ENCODE measurements at regions not wholly inside any gene's neighbourhood (a gene's known extent, or its start where the extent isn't known, plus 50 kb on each side); places are given as distances from the start of the nearest gene placed in this dataset.

GRCh38 chr13:40121722-40122121, 466.3 kb downstream of the COG6 start:
- Histone ChIP-seq H3K36me3 (ENCODE audit: control insufficient read depth, insufficient read depth, low read length) (no peaks in the 10 kb centered on the region), H3K9me3 (ENCODE audit: control insufficient read depth, insufficient read depth, low read length) (no peaks in the 10 kb centered on the region), H3K27me3 (ENCODE audit: control insufficient read depth, insufficient read depth, low read length) (no peaks in the 10 kb centered on the region), H3K4me3 (ENCODE audit: low read depth, low read length) (no peak overlapping the region), H3K4me1 (ENCODE audit: control insufficient read depth, insufficient read depth, low read length) (no peaks in the 10 kb centered on the region), H3K27ac (ENCODE audit: low read depth, low read length) (no peak overlapping the region)
- no peak for DNase-seq (ENCODE audit: low read depth in 4 of 6, low spot score in 6 of 6)
- WGBS (ENCODE audit: insufficient coverage), result 100% methylated on average over 1 of the region's 2 CpGs

GRCh38 chr13:40123962-40124632, 468.6 kb downstream of the COG6 start:
- Histone ChIP-seq H3K36me3 (ENCODE audit: control insufficient read depth, insufficient read depth, low read length) (no peaks in the 10 kb centered on the region), H3K4me3 (ENCODE audit: low read depth, low read length) (no peak overlapping the region), H3K4me1 (ENCODE audit: control insufficient read depth, insufficient read depth, low read length) (no peaks in the 10 kb centered on the region), H3K27ac (ENCODE audit: low read depth, low read length) (no peak overlapping the region), H3K9me3 (ENCODE audit: control insufficient read depth, insufficient read depth, low read length) (no peaks in the 10 kb centered on the region), H3K27me3 (ENCODE audit: control insufficient read depth, insufficient read depth, low read length) (no peaks in the 10 kb centered on the region)
- peak in 2 of 6 donors; percentile 22 to 63 for DNase-seq (ENCODE audit: low read depth in 4 of 6, low spot score in 6 of 6)
- no CpG with 5 or more reads among the region's 2 CpGs for WGBS (ENCODE audit: insufficient coverage)

- Histone ChIP-seq H3K27me3 (ENCODE audit: control insufficient read depth, insufficient read depth, low read length) (no peaks in the 10 kb centered on the region), H3K36me3 (ENCODE audit: control insufficient read depth, insufficient read depth, low read length) (no peaks in the 10 kb centered on the region), H3K4me1 (ENCODE audit: control insufficient read depth, insufficient read depth, low read length) (no peaks in the 10 kb centered on the region), H3K4me3 (ENCODE audit: low read depth, low read length) (no peak overlapping the region), H3K27ac (ENCODE audit: low read depth, low read length) (no peak overlapping the region), H3K9me3 (ENCODE audit: control insufficient read depth, insufficient read depth, low read length) (no peaks in the 10 kb centered on the region)
- no CpG with 5 or more reads among the region's 2 CpGs for WGBS (ENCODE audit: insufficient coverage)
- peak in 1 of 6 donors; percentile 62 for DNase-seq (ENCODE audit: low read depth in 4 of 6, low spot score in 6 of 6)
Measured at GRCh38 chr13:40124633-40125015, 469.2 kb downstream of the COG6 start.

GRCh38 chr13:40125336-40125735, 469.9 kb downstream of the COG6 start:
- no peak overlapping the region for H3K4me3 ChIP-seq (ENCODE audit: low read depth, low read length)
- H3K9me3 ChIP-seq (ENCODE audit: control insufficient read depth, insufficient read depth, low read length), result no peaks in the 10 kb centered on the region
- H3K27me3 ChIP-seq (ENCODE audit: control insufficient read depth, insufficient read depth, low read length), result no peaks in the 10 kb centered on the region
- no peaks in the 10 kb centered on the region for H3K4me1 ChIP-seq (ENCODE audit: control insufficient read depth, insufficient read depth, low read length)
- H3K36me3 ChIP-seq (ENCODE audit: control insufficient read depth, insufficient read depth, low read length), result no peaks in the 10 kb centered on the region
- 94% methylated on average over 2 of the region's 3 CpGs for WGBS (ENCODE audit: insufficient coverage)
- DNase-seq (ENCODE audit: low read depth in 4 of 6, low spot score in 6 of 6), result no peak
- H3K27ac ChIP-seq (ENCODE audit: low read depth, low read length), result no peak overlapping the region

GRCh38 chr13:40126306-40127085, 471.0 kb downstream of the COG6 start:
- 92% methylated on average over 6 of the region's 7 CpGs for WGBS (ENCODE audit: insufficient coverage)
- DNase-seq (ENCODE audit: low read depth in 4 of 6, low spot score in 6 of 6), result peak in 1 of 6 donors; percentile 10
- no peaks in the 10 kb centered on the region for H3K27me3 ChIP-seq (ENCODE audit: control insufficient read depth, insufficient read depth, low read length)
- H3K27ac ChIP-seq (ENCODE audit: low read depth, low read length), result no peak overlapping the region
- H3K4me3 ChIP-seq (ENCODE audit: low read depth, low read length), result no peak overlapping the region
- no peaks in the 10 kb centered on the region for H3K9me3 ChIP-seq (ENCODE audit: control insufficient read depth, insufficient read depth, low read length)
- no peaks in the 10 kb centered on the region for H3K4me1 ChIP-seq (ENCODE audit: control insufficient read depth, insufficient read depth, low read length)
- H3K36me3 ChIP-seq (ENCODE audit: control insufficient read depth, insufficient read depth, low read length), result no peaks in the 10 kb centered on the region

- Histone ChIP-seq H3K27ac (ENCODE audit: low read depth, low read length) (no peak overlapping the region), H3K9me3 (ENCODE audit: control insufficient read depth, insufficient read depth, low read length) (no peaks in the 10 kb centered on the region), H3K27me3 (ENCODE audit: control insufficient read depth, insufficient read depth, low read length) (no peaks in the 10 kb centered on the region), H3K36me3 (ENCODE audit: control insufficient read depth, insufficient read depth, low read length) (no peaks in the 10 kb centered on the region), H3K4me3 (ENCODE audit: low read depth, low read length) (no peak overlapping the region), H3K4me1 (ENCODE audit: control insufficient read depth, insufficient read depth, low read length) (no peaks in the 10 kb centered on the region)
- no peak for DNase-seq (ENCODE audit: low read depth in 4 of 6, low spot score in 6 of 6)
Measured at GRCh38 chr13:40127476-40127875, 472.0 kb downstream of the COG6 start.

GRCh38 chr13:40127925-40128324, 472.5 kb downstream of the COG6 start:
- Histone ChIP-seq H3K27ac (ENCODE audit: low read depth, low read length) (no peak overlapping the region), H3K9me3 (ENCODE audit: control insufficient read depth, insufficient read depth, low read length) (no peaks in the 10 kb centered on the region), H3K4me1 (ENCODE audit: control insufficient read depth, insufficient read depth, low read length) (no peaks in the 10 kb centered on the region), H3K27me3 (ENCODE audit: control insufficient read depth, insufficient read depth, low read length) (no peaks in the 10 kb centered on the region), H3K36me3 (ENCODE audit: control insufficient read depth, insufficient read depth, low read length) (no peaks in the 10 kb centered on the region), H3K4me3 (ENCODE audit: low read depth, low read length) (no peak overlapping the region)
- 90% methylated on average over 2 of the region's 3 CpGs for WGBS (ENCODE audit: insufficient coverage)
- no peak for DNase-seq (ENCODE audit: low read depth in 4 of 6, low spot score in 6 of 6)

GRCh38 chr13:40129467-40129866, 474.0 kb downstream of the COG6 start:
- whole genome bisulfite sequencing (ENCODE audit: insufficient coverage), result 97% methylated on average over 5 of the region's 6 CpGs
- no peak overlapping the region for H3K27ac ChIP-seq (ENCODE audit: low read depth, low read length)
- H3K9me3 ChIP-seq (ENCODE audit: control insufficient read depth, insufficient read depth, low read length), result no peaks in the 10 kb centered on the region
- H3K4me1 ChIP-seq (ENCODE audit: control insufficient read depth, insufficient read depth, low read length), result no peaks in the 10 kb centered on the region
- H3K27me3 ChIP-seq (ENCODE audit: control insufficient read depth, insufficient read depth, low read length), result no peaks in the 10 kb centered on the region
- no peak overlapping the region for H3K4me3 ChIP-seq (ENCODE audit: low read depth, low read length)
- no peak for DNase-seq (ENCODE audit: low read depth in 4 of 6, low spot score in 6 of 6)
- no peaks in the 10 kb centered on the region for H3K36me3 ChIP-seq (ENCODE audit: control insufficient read depth, insufficient read depth, low read length)

GRCh38 chr13:40130871-40131636, 475.6 kb downstream of the COG6 start:
- no peak for DNase-seq (ENCODE audit: low read depth in 4 of 6, low spot score in 6 of 6)
- Histone ChIP-seq H3K9me3 (ENCODE audit: control insufficient read depth, insufficient read depth, low read length) (no peaks in the 10 kb centered on the region), H3K27ac (ENCODE audit: low read depth, low read length) (no peak overlapping the region), H3K4me1 (ENCODE audit: control insufficient read depth, insufficient read depth, low read length) (no peaks in the 10 kb centered on the region), H3K4me3 (ENCODE audit: low read depth, low read length) (no peak overlapping the region), H3K27me3 (ENCODE audit: control insufficient read depth, insufficient read depth, low read length) (no peaks in the 10 kb centered on the region), H3K36me3 (ENCODE audit: control insufficient read depth, insufficient read depth, low read length) (no peaks in the 10 kb centered on the region)
- no CpG with 5 or more reads among the region's 6 CpGs for WGBS (ENCODE audit: insufficient coverage)
